ENCODE measurements at regions not wholly inside any gene's neighbourhood (a gene's known extent, or its start where the extent isn't known, plus 50 kb on each side); places are given as distances from the start of the nearest gene placed in this dataset.

DNA sequence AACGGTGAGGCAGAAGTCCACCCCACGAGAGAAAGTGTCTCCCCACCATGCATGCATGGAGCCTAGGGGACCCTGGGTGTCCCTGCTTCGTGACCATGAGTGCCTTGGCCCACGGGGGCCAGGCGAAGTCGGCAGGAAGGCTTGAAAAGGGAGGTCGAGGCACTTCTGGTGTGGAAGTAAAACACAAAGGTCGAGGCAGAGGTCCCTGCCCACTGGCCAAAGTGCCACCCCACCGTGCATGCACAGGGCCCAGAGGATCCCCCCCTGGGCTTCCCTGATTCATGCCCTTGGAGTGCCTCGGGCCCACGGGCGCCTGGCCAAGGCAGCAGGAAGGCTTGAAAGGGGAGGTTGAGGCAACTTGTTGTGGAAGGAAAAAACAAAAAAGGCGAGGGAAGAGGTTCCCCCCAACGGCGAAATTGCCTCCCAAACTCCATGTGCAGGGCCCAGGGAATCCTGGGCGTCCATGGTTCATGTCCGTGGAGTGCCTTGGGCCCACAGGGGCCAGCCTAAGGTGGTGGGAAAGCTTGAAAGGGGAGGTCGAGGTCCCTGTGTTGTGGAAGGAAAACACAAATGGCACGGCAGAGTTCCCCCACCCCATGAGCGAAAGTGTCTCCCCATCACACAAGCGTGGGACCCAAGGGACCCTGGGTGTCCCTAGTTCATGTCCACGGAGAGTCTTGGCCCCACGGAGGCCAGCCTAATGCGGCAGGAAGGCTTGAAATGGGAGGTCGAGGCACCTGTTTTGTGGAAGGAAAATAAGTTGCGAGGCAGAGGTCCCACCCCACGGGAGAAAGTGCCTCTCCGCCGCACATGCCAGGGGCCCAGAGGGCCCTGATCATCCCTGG lies 372.1 kb downstream of the ALG10 start:
- TF ChIP-seq, protein P1, sequence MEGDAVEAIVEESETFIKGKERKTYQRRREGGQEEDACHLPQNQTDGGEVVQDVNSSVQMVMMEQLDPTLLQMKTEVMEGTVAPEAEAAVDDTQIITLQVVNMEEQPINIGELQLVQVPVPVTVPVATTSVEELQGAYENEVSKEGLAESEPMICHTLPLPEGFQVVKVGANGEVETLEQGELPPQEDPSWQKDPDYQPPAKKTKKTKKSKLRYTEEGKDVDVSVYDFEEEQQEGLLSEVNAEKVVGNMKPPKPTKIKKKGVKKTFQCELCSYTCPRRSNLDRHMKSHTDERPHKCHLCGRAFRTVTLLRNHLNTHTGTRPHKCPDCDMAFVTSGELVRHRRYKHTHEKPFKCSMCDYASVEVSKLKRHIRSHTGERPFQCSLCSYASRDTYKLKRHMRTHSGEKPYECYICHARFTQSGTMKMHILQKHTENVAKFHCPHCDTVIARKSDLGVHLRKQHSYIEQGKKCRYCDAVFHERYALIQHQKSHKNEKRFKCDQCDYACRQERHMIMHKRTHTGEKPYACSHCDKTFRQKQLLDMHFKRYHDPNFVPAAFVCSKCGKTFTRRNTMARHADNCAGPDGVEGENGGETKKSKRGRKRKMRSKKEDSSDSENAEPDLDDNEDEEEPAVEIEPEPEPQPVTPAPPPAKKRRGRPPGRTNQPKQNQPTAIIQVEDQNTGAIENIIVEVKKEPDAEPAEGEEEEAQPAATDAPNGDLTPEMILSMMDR (IDR thresholded peaks at IDR 0.05) = no peak
- TF ChIP-seq EP300 (IDR thresholded peaks at IDR 0.05) (no peak), POLR2A (IDR thresholded peaks at IDR 0.05) (no peak)
